ENCODE measurements at regions not wholly inside any gene's neighbourhood (a gene's known extent, or its start where the extent isn't known, plus 50 kb on each side); places are given as distances from the start of the nearest gene placed in this dataset.

DNA sequence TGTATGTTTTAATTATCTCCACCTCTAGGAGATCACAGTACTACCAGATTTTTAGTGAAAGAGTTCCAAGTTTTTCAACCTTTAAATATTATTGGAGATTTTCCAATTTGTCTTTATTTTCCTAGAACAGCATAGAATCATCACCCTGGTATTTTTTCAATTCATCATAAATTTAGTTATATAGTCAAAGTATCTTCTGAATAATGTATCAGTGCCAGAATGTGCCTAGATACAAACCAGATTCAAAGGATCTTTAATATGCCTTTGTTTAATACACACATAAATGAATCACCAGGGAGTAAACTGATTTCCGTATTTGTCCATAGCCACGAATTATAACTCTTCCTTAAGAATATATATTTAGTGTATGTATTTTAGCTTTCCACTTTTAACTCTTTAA lies 1373.1 kb downstream of the STIM2 start:
- TF ChIP-seq GABPA (IDR thresholded peaks at IDR 0.05; ENCODE audit: low read depth) (no peak), POLR2AphosphoS5 (IDR thresholded peaks at IDR 0.05; ENCODE audit: low read depth) (no peak), SPI1 (IDR thresholded peaks at IDR 0.05; ENCODE audit: borderline replicate concordance, low read depth) (no peak)
- TF ChIP-seq, protein P1, sequence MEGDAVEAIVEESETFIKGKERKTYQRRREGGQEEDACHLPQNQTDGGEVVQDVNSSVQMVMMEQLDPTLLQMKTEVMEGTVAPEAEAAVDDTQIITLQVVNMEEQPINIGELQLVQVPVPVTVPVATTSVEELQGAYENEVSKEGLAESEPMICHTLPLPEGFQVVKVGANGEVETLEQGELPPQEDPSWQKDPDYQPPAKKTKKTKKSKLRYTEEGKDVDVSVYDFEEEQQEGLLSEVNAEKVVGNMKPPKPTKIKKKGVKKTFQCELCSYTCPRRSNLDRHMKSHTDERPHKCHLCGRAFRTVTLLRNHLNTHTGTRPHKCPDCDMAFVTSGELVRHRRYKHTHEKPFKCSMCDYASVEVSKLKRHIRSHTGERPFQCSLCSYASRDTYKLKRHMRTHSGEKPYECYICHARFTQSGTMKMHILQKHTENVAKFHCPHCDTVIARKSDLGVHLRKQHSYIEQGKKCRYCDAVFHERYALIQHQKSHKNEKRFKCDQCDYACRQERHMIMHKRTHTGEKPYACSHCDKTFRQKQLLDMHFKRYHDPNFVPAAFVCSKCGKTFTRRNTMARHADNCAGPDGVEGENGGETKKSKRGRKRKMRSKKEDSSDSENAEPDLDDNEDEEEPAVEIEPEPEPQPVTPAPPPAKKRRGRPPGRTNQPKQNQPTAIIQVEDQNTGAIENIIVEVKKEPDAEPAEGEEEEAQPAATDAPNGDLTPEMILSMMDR (IDR thresholded peaks at IDR 0.05; ENCODE audit: insufficient read depth, low read length): no peak
- TF ChIP-seq, protein P2, sequence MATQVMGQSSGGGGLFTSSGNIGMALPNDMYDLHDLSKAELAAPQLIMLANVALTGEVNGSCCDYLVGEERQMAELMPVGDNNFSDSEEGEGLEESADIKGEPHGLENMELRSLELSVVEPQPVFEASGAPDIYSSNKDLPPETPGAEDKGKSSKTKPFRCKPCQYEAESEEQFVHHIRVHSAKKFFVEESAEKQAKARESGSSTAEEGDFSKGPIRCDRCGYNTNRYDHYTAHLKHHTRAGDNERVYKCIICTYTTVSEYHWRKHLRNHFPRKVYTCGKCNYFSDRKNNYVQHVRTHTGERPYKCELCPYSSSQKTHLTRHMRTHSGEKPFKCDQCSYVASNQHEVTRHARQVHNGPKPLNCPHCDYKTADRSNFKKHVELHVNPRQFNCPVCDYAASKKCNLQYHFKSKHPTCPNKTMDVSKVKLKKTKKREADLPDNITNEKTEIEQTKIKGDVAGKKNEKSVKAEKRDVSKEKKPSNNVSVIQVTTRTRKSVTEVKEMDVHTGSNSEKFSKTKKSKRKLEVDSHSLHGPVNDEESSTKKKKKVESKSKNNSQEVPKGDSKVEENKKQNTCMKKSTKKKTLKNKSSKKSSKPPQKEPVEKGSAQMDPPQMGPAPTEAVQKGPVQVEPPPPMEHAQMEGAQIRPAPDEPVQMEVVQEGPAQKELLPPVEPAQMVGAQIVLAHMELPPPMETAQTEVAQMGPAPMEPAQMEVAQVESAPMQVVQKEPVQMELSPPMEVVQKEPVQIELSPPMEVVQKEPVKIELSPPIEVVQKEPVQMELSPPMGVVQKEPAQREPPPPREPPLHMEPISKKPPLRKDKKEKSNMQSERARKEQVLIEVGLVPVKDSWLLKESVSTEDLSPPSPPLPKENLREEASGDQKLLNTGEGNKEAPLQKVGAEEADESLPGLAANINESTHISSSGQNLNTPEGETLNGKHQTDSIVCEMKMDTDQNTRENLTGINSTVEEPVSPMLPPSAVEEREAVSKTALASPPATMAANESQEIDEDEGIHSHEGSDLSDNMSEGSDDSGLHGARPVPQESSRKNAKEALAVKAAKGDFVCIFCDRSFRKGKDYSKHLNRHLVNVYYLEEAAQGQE (IDR thresholded peaks at IDR 0.05; ENCODE audit: insufficient replicate concordance, low read depth): no peak
- Histone ChIP-seq H3K4me3 (replicated peaks; ENCODE audit: insufficient read depth, low read length) (no peak overlapping the region), H3K27ac (replicated peaks) (no peak overlapping the region), H3K27me3 (ENCODE audit: insufficient read depth, poor library complexity, severe bottlenecking) (no peaks in the 10 kb centered on the region)
- no peak for DNase-seq (ENCODE audit: low read depth in 1 of 2, low spot score in 1 of 2)

DNA sequence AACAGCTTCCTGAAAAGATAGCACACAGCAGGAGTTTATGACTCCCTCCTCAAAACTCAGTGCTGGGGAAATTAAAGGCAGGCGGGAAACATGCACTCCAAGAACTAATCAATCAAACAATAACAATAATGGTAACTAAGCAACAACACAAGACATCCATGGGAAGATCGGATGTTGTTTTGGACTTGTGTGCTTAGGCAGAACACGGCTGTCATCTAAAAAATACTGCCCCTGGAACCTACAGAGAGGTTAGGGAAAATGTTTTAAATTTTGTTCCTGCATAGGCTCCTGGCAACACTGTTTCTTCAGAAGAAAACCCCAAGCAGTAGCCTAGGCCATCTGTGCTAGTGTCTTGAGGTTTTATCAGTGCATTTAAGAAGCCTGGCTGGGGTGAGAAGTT lies 1378.2 kb downstream of the STIM2 start:
- no peak for TF ChIP-seq GABPA (IDR thresholded peaks at IDR 0.05; ENCODE audit: low read depth)
- no peak for TF ChIP-seq SPI1 (IDR thresholded peaks at IDR 0.05; ENCODE audit: borderline replicate concordance, low read depth)
- TF ChIP-seq, protein P1 (IDR thresholded peaks at IDR 0.05; ENCODE audit: insufficient read depth, low read length): no peak
- no peak for TF ChIP-seq POLR2AphosphoS5 (IDR thresholded peaks at IDR 0.05; ENCODE audit: low read depth)
- TF ChIP-seq, protein P2 (IDR thresholded peaks at IDR 0.05; ENCODE audit: insufficient replicate concordance, low read depth): no peak
- no peak for DNase-seq (ENCODE audit: low read depth in 1 of 2, low spot score in 1 of 2)
- no peak overlapping the region for H3K4me3 ChIP-seq (replicated peaks; ENCODE audit: insufficient read depth, low read length)
- no peak overlapping the region for H3K27ac ChIP-seq (replicated peaks)
- no peaks in the 10 kb centered on the region for H3K27me3 ChIP-seq (ENCODE audit: insufficient read depth, poor library complexity, severe bottlenecking)

DNA sequence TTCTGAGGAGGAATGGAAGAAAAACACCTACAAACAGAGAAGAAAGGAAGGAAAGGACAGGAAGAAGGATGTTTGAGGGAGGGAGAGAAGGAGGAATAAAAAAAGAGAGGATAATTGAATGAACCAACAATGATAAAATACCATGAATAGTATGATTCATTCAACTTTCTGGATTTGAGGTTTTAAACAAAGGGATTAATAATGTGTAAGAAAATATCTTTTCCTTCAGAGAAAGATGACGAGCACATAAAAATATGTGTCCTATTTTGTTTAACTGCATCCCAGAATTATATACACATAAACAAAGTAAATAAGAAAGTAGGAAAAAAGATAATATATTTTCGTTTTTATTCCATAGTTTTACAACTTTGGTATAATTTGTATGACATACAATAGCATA lies 1380.4 kb downstream of the STIM2 start:
- Histone ChIP-seq H3K27me3 (ENCODE audit: insufficient read depth, poor library complexity, severe bottlenecking) (no peaks in the 10 kb centered on the region), H3K4me3 (replicated peaks; ENCODE audit: insufficient read depth, low read length) (no peak overlapping the region), H3K27ac (replicated peaks) (no peak overlapping the region)
- no peak for DNase-seq (ENCODE audit: low read depth in 1 of 2, low spot score in 1 of 2)
- TF ChIP-seq, protein P1 (IDR thresholded peaks at IDR 0.05; ENCODE audit: insufficient read depth, low read length): no peak
- no peak for TF ChIP-seq POLR2AphosphoS5 (IDR thresholded peaks at IDR 0.05; ENCODE audit: low read depth)
- TF ChIP-seq SPI1 (IDR thresholded peaks at IDR 0.05; ENCODE audit: borderline replicate concordance, low read depth): no peak
- no peak for TF ChIP-seq GABPA (IDR thresholded peaks at IDR 0.05; ENCODE audit: low read depth)
- TF ChIP-seq, protein P2 (IDR thresholded peaks at IDR 0.05; ENCODE audit: insufficient replicate concordance, low read depth): no peak

Data from HL-60 (cell line).